Muscle of back (tissue), 3 donors: ENCODE measurements at regions not wholly inside any gene's neighbourhood (a gene's known extent, or its start where the extent isn't known, plus 50 kb on each side); places are given as distances from the start of the nearest gene placed in this dataset.

Experiments
- DNase-seq, 3 donors: peaks; one replicate each; pipeline versions ENCODE4 v3.0.0 to v3.0.0-alpha.2; 2013

DNA sequence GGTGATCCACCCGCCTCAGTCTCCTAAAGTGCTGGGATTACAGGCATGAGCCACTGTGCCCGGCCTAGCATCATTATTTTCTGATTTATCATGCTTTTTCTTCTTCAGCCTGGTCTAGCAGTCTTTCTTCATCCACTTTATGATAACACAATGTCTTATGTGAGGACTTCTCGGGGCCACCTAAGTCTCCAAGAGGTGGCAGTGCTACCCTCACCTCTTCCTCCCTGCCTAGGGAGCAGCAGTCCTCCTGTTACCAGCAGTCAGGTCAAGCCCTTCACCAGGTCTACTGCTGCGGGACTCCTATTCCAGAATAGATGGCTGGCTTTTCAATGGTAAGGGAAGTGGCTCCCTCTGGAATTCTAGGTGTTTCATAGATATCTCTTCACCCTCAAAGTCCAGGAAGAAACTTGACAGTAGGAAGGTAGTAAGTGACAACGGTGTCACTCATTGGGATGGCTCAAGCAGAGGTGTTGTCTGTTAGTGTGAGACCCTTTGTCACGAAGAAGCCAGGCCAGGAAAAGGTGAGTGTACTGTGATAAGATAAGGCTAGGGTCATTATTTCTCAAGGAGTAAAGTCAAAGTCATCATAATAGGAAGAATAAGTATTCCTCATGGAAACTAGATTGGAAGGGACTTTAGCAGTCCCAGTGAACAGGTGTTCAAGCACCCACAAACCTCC is 164.0 kb downstream of the KLF5 start:
- DNase-seq, result no peak

DNA sequence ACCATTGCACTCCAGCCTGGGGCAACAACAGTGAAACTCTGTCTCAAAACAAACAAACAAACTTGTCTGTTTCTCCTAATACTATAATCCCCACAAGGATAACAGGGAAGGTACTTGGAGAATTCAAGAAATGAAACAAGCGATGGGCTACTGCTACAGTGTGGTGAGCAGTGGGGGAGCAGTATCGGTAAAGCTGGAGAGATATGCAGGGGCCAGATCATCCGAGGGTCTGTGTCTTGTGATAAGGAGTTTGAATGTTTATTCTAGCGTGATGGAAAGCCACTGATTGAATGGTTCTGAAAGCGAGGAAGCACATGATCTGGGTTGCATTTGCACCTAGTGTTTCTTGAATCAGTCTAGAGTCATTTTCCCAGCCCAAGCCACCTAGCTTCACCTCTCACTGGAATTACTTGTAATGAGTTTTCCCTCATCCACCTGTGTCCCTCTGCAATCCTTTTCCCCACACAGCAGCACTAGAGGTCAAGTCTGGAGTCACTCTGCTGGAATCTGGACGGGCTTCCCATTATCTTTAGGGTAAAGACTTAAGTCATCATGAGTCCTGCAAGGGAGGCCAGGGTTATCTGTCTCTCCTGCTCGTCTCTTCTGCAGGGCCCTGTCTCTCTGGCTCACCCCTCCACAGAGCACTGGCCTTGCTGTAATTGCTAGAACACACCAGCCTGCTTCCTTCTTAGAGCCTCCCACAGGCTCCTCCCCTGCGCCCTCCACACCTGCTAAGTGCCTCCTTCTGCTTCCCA is 162.3 kb downstream of the KLF5 start:
- no peak for DNase-seq

DNA sequence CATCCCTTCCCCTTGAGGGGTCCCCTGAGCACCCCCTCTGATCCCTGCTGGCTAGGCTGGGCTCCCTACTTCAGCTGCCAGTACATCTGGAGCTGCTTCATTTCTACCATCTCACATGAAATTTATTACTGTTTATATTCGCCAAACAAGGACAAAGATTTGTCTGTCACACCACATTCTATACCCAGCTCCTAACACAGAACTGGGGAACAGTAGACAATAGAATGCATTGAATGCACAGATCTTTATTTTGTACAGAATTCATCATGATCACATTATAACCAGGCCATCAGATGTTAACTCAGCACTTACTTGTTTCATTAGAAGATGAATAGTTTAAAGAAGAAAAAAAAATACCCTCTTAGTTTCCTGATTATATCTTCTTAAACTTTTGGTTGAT is 159.4 kb downstream of the KLF5 start:
- no peak for DNase-seq

DNA sequence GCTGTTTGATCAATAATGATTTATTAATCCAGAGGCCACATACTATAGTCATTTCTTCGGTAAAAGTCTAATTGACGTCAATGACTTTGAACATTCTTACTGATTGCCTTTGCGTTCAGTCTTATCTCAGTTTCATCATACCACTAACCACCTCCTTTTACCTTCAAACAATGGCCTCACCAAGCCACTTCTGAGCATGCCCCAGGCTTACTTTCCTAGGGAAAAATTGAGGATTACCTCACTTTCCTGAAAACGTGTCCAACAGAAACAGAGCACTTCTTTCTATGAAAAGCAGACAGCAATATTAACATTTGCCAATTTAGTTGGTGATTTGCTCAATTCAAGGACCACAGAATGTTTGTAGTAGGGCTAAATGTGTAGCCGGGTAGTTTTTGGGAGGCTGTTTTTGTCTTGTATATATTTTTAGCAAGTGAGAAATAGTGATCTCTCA is 157.6 kb downstream of the KLF5 start:
- DNase-seq, result peak in 1 of 3 donors; percentile 74

DNA sequence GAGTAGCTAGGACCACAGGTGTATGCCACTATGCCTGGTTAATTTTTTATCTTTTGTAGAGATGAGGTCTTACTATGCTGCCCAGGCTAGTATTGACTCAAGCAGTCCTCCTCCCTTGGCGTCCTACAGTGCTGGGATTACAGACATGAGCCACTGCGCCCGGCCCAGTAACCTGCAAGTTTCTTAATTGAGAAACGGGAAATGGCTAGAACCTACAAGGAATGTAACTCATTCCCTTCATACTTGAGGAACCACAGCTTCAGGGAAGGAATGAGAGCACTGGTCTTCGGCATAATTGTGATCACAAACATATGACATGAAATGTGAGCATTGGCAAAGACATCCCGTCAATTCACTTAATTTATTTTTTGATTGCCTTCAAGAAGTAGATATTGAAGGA is 157.0 kb downstream of the KLF5 start:
- peak in 1 of 3 donors; percentile 78 for DNase-seq

DNA sequence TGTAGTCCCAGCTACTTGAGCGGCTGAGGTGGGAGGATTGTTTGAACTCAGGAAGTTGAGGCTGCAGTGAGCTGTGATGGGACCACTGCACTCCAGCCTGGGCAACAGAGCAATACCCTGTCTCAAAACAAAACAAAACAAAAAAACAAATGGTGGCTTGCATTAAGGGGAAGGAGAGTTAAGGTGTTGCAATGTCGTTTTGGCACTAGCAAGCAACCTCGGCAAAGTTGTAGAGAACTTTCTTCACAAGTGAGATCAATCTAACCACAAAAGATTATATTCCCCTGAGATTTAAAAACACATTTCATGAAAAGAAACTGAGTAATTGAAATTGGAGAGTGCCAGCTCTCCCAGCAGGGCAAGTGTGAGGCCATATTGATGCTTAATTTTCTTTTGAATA is 153.7 kb downstream of the KLF5 start:
- no peak for DNase-seq

DNA sequence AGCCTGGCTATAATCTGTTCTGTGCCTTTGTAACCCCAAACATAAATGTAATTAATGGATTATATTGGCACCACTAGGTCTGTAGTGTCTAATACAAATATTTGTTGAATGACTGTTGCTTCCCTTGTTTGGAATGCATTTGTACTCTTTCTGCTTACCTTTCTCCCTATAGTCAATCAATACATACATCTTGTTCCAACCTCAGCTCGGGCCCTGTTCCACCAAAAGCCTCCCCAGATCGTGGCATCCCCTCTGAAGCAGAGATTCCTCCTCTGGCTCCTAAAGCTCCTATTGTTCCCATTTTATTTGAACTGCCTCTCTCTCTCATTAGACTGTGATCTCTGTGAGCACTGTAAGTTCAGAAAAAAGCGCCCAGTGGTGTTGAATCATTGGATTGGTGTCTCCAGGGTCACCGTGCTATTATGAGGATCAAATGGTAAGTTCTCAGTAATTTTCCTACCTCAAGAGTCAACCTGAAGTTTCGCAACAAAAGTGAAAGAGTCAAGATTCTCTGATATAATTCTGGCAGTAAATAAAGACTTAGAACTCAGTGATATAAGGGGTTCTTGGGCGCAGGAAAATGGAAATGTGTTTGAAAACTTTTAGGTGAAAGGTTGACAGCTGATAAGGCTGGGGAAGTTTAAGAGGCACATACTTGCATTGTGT is 151.5 kb downstream of the KLF5 start:
- no peak for DNase-seq

DNA sequence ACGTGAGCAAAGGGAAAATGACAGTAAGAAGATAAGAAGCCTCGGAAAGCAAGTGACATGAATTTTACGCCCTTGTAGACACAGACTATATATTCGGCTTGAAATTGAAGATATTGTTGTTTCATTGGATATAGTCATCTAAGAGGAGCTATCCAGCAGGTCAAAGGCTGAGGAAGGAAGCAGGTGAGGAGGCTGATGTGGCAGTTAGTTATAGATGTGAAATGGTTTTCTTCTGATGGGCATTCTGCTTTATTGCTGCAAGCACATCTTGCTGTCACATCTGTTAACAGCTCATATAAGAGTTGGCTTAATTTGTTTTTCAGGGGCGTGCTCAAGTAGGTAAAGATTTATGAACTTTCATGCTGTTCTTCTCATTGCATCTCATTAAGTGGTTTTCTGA is 146.1 kb downstream of the KLF5 start:
- DNase-seq, result no peak

DNA sequence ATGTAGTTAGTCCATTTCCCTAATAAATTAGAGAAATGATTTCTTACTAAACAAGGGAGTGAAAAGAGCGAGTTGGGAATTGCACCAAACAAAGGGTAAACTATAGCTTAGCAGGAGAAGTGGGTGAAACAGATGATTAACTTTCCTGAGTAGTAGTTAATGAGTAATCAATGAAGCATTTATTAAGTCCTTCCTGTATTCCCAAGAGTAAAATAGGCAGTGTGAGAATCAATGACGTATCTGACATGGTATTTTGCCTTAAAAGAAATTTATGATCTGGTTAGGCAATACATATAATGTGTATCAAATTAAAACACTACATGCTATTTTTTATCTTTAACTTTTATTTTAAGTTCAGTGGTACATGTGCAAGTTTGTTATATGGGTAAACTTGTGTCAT is 142.8 kb downstream of the KLF5 start:
- DNase-seq, result no peak

DNA sequence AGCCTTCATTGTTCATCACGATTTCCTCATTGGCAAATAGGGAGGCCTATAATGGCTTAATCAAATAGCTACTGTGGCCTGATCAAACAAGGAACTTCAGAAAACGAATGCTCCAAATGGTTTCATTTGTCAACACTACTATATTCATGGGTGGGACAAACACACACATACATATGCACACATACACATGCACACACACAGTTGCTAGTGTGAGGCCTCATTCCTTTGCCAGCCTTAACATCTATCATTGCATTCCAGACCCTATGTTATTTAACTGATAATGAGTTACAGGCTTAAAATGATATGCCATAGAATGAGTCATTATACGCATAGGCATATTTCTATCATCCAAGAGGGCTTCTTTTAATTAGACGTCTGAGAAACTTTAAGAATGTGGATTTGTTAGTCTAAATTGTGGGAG is 140.2 kb downstream of the KLF5 start:
- peak in 2 of 3 donors; percentile 7 to 75 for DNase-seq

DNA sequence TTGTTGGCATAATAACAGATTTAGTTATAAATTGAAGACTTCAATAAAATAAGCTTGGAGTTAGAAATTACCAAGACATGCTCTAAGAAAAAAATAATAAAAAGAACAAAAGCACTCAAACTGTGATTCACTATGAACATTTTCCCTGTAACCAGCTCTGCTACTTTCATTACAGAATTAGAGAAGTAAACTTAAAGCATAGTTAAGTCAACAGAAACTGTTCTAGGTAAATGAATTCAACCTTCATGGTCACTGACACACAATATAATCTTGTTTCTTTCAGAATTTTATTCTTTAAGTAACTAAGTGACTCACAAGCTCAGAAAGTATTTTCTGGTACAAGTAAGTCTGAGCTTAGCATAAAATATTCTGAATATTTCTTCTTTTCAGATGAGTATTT is 136.3 kb downstream of the KLF5 start:
- no peak for DNase-seq

DNA sequence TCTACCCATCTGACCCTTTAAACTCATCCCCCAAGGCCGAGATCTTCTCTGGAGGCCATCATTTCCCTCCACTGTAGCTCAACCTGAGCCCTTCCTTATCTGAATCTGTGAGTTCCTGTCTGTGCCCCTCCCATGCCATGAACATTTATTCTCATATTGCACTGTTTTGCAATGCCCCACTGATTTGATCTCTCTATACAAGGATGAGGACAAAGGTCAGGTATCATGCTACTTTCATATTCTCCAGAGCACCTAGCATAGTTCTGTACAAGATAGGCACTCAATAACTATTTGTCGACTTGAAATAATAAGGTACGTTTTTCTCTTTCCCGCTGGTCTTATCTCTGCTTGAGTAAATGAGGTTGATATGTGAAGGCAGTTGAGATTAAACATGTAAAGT is 135.5 kb downstream of the KLF5 start:
- no peak for DNase-seq

DNA sequence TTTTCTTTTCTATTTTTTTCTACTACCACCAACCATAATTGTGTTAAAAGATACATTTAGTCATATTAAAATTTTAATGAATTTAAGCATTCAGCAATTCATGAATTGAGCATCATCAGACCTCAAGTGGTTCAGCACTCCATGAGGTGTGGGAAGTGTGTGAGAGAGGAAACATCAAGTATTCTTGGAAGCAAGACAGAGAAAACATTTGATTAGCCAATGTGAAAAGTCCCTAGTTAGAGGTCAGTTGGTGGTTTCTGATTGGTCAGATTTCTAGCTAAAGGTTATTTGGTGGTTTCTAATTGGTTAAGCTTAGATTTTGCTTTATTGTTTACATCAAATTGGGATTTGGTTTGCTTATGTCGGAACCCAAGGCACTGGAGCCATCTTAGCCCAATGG is 134.7 kb downstream of the KLF5 start:
- DNase-seq, result no peak

DNA sequence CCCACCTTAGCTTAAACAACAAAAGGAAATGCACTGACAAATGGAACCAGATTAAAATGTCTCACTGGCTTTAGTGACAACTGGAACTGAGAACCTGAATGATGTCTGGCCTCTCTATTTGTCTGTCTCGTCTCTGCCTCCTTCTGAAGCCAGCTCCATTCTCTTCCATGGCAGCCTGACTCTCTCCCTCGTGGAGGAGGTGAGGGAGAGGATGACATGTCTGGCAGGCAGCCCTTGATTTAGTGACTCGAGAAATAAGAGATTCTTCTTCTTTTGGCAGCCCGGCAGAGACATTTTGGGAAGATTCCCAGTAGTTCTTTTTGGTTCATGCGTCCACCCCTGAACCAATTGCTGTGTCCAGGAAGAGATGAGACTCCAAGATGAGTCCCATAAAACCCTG is 131.7 kb downstream of the KLF5 start:
- no peak for DNase-seq

DNA sequence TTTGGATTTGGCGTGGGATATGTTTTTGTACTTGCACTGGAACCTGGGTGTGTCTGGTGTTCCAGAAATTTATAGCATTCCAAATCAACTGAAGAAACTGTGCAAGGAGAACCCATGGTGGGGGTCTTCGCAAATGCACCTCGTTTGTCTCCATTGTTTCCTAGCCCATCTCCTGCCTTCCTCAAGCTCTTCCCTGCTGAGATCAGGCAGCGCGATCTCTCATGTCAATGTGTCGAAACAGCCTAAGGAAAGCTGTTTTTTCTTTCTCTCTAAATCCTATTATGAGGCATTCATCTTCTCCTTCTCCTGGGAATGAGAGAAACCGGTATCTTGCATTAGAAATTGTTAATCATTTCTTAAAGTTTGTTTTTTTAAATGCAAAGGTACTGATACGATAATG is 131.0 kb downstream of the KLF5 start:
- DNase-seq, result no peak

DNA sequence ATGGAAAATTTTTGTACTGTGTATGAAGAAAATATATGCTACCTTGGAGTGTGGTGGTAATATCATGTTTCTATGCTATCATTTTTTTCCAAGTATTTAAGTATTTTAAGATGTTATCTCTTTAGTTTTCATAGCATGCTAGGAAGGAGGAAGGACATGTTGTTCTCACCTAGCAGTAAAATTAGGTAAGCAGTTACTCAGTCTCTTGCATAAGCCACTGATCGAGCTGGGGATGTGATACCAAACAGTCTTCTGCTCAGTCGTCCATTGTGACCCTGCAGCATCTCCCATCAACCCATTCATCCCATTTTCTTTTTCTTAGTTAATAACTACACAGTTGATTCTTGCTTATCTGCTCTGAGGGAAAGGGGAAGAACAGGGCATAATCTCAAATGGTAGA is 130.6 kb downstream of the KLF5 start:
- DNase-seq, result no peak

DNA sequence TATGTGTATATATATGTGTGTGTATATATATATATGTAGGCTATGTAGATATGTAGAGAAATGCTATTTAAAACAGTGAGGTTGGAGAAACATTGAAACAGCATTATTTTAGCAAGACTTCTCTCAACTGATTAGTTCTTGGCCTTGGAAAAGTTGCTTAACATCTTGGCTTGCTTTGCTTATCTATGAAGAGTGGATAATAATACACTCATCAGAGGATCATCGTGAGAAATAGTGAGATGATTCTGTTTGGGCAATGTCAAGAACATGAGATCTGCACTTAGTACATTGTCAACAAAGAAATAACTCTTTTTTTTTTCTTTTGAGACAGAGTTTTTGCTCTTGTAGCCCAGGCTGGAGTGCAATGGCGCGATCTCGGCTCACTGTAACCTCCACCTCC is 128.3 kb downstream of the KLF5 start:
- no peak for DNase-seq

DNA sequence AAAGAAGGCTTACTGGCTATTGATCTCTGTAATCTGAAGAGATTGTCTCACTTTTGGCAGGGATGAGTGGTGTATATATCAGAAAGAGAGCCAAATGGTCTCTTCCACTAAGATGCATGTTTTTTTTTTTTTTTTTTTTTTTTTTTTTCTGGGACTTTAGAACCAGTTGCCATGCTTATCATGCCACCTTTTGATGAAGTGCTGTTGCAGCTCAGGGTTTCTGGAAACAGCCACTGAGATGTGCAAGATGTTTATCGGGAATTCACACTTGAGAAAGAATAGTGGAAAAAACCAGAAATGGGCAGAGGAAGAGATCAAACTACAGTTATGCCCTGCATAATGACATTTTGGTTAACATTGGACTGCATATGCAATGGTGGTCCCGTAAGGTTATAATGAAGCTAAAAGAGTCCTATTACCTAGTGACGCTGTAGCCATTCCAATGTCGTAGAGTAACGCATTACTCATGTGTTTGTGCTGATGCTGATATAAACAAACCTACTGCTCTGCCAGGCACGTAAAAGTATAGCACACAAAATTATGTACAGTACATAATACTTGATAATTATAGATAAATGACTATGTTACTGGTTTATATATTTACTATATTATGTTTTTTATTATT is 121.0 kb downstream of the KLF5 start:
- DNase-seq, result no peak

DNA sequence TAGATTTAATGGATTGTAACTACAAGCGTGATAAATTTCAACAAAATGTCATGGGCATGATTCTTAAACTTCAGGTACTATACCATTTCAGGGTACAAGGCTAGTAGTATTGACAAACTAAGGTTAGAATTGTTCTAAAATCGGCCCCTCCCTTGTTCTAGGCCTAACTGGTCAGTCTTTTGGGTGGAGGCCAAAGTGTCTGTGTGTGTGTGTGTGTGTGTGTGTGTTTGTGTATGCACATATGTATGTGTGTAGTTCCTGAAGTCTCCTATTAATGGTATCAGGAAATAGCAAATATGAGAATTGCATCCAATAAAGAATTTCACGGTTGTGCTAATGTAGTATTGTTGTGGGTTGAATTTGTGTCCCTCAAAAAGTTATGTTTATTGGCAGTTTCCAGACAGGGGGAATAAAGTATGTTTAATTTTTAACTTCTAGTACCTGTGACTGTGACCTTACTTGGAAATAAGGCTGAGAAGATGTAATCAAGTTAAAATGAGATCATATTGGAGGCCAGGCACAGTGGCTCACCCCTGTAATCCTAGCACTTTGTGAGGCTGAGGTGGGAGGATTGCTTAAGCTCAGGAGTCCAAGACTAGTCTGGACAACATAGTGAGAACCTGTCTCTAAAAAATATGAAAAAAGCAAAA is 119.2 kb downstream of the KLF5 start:
- DNase-seq, result no peak

DNA sequence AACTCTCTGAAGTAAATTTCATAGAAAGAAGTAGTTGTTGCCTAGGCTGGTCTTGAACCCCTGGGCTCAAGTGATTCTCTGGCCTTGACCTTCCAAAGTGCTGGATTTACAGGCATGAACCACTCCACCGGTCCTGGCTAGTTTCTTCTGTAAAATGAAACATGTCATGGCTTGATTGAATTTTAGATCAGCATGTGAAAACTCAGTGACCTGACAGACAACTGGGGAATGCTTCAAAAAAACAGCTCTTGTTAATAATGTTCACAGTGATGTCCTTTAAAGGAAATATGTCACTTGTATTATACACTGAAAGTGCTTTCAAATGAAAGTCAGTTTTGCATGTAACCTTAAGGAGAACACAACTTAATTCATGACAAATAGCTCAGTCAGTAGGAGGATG is 118.2 kb downstream of the KLF5 start:
- DNase-seq, result no peak

DNA sequence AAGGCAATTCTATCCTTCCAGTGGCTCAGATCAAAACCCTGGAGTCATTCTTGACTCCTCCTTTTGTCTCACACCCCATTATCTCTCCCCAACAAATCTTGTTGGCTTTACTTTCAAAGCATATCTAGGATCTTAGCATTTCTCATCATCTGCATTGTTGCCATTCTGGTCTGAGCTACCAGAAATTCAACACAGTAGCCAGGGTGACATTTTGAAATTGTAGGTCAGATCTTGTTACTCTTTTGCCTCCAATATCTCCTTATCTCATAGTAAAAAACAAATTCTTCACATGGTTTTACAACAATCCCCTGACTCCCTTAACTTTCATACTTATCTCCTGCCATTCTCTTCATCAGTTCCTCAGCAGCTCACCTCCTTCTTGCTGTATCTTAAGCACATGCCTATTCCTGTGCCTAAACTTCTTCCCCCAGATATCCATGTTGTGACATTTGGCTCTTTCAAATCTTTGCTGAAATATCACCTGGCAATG is 115.8 kb downstream of the KLF5 start:
- DNase-seq, result no peak

DNA sequence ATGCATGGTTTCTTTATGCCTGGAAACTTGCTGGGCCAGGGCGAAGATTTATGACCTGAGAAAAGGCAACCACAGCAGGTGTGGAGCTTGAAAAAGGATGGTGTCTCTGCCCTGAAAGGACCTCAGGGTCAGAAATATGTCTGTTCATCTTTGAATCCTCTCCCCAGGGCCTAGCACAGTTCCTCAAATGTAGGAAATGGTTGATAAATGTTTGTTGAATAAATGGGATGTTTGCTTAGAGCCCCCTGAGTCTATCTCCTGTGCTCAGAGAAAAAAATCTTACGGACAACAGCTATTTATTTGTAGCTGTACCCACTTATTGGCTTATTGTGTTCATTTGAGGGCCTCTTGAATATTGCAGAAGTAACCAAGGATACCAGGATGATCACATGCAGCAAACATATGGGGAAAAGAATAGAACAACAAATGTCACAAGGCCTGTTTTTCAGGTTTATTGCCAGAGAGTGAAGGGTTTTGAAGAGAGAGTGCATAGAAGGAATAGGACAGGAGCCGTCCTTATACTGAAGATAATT is 114.5 kb downstream of the KLF5 start:
- peak in 1 of 3 donors; percentile 19 for DNase-seq
